GM12892 (cell line): ENCODE measurements at regions not wholly inside any gene's neighbourhood (a gene's known extent, or its start where the extent isn't known, plus 50 kb on each side); places are given as distances from the start of the nearest gene placed in this dataset.

Experiments used
- DNase-seq: peaks from one replicate; pipeline ENCODE4 v3.0.0; 2011; ENCODE audit not compliant: insufficient read length
- FAIRE-seq: peaks from 2 replicates; lab custom pipeline; 2011; peaks lifted over from hg19 to GRCh38; lab: Jason Lieb, UNC
- POLR2A ChIP-seq: IDR thresholded peaks from 2 replicates; pipeline ENCODE4 v1.6.1; 2011; ENCODE audit warnings: low read depth, low read length, control low read depth
- POLR2AphosphoS5 ChIP-seq: IDR thresholded peaks from 2 replicates; pipeline ENCODE4 v1.6.1; 2011; ENCODE audit warnings: low read depth, low read length, control low read depth
- TAF1 ChIP-seq: IDR thresholded peaks from 2 replicates; pipeline ENCODE4 v1.6.1; 2011; ENCODE audit warnings: low read depth, mild to moderate bottlenecking, control low read depth, low read length, borderline replicate concordance

- DNase-seq = no peak
- TF ChIP-seq POLR2A = no peak
- TF ChIP-seq TAF1 = no peak
- TF ChIP-seq POLR2AphosphoS5 = no peak
- FAIRE-seq = no peak
Observed at GRCh38 chr14:65920996-65921395, 508.5 kb downstream of the FUT8 start.

GRCh38 chr14:65922142-65922541 is 509.6 kb downstream of the FUT8 start:
- TF ChIP-seq TAF1 (no peak), POLR2AphosphoS5 (no peak), POLR2A (no peak)
- FAIRE-seq = no peak
- no peak for DNase-seq

- no peak for DNase-seq
- no peak for FAIRE-seq
- TF ChIP-seq POLR2A (no peak), TAF1 (no peak), POLR2AphosphoS5 (no peak)
Observed at GRCh38 chr14:65926504-65926903, 514.0 kb downstream of the FUT8 start.

GRCh38 chr14:65926935-65927700 is 514.6 kb downstream of the FUT8 start:
- no peak for FAIRE-seq
- TF ChIP-seq POLR2AphosphoS5 (no peak), POLR2A (no peak), TAF1 (no peak)
- no peak for DNase-seq

GRCh38 chr14:65927931-65928356 is 515.4 kb downstream of the FUT8 start:
- no peak for DNase-seq
- no peak for TF ChIP-seq TAF1
- TF ChIP-seq POLR2A = no peak
- no peak for TF ChIP-seq POLR2AphosphoS5
- FAIRE-seq = no peak

- DNase-seq (no peak), FAIRE-seq (no peak)
- no peak for TF ChIP-seq POLR2AphosphoS5
- TF ChIP-seq TAF1 = no peak
- no peak for TF ChIP-seq POLR2A
Observed at GRCh38 chr14:65928995-65929394, 516.5 kb downstream of the FUT8 start.

- DNase-seq (no peak), FAIRE-seq (no peak)
- no peak for TF ChIP-seq POLR2AphosphoS5
- no peak for TF ChIP-seq TAF1
- TF ChIP-seq POLR2A = no peak
Observed at GRCh38 chr14:65933400-65934069, 521.0 kb downstream of the FUT8 start.

- TF ChIP-seq POLR2A (no peak), TAF1 (no peak), POLR2AphosphoS5 (no peak)
- FAIRE-seq (no peak), DNase-seq (no peak)
Observed at GRCh38 chr14:65934070-65934435, 521.5 kb downstream of the FUT8 start.

- FAIRE-seq (no peak), DNase-seq (no peak)
- TF ChIP-seq TAF1 = no peak
- TF ChIP-seq POLR2A = no peak
- no peak for TF ChIP-seq POLR2AphosphoS5
Observed at GRCh38 chr14:65936342-65936975, 523.9 kb downstream of the FUT8 start.

- DNase-seq (no peak), FAIRE-seq (no peak)
- TF ChIP-seq TAF1 (no peak), POLR2AphosphoS5 (no peak), POLR2A (no peak)
Observed at GRCh38 chr14:65937079-65937959, 524.8 kb downstream of the FUT8 start.

- no peak for DNase-seq
- TF ChIP-seq TAF1 (no peak), POLR2AphosphoS5 (no peak), POLR2A (no peak)
- no peak for FAIRE-seq
Observed at GRCh38 chr14:65937960-65938316, 525.4 kb downstream of the FUT8 start.
